ENCODE measurements at regions not wholly inside any gene's neighbourhood (a gene's known extent, or its start where the extent isn't known, plus 50 kb on each side); places are given as distances from the start of the nearest gene placed in this dataset.

GRCh38 chr13:67964091-67964490 lies 734.0 kb upstream of the PCDH9 start:
- TF ChIP-seq POLR2AphosphoS5 (IDR thresholded peaks at IDR 0.05; ENCODE audit: borderline replicate concordance, low read depth, low read length) (no peak), EZH2 (IDR thresholded peaks at IDR 0.05) (no peak)

Data from SK-N-MC (cell line).